ENCODE measurements at regions not wholly inside any gene's neighbourhood (a gene's known extent, or its start where the extent isn't known, plus 50 kb on each side); places are given as distances from the start of the nearest gene placed in this dataset.

DNA sequence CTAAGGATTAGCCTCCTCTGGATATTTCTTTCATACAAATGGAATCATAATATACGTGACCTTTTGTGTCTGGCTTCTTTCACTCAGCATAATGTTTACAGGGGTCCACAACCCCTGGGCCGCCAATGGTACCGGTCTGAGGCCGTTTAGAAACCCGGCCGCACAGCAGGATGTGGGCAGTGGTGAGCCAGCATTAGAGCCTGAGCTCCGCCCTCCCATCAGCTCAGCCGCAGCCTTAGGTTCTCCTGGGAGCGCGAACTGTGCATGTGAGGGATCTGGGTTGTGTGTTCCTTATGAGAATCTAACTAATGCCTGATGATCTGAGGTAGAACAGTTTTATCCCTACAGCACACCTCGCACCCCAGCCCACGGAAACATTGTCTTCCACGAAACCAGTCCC, 229.7 kb downstream of the ICE1 start:
- H3K36me3 Mint-ChIP-seq: no peaks in the 10 kb centered on the region
- no peaks in the 10 kb centered on the region for H3K4me1 ChIP-seq (ENCODE audit: control insufficient read depth, insufficient read depth, low read length)
- H3K4me3 ChIP-seq (ENCODE audit: low read length): no peak overlapping the region
- H3K36me3 ChIP-seq (ENCODE audit: control insufficient read depth, insufficient read depth, low read length): no peaks in the 10 kb centered on the region
- no peaks in the 10 kb centered on the region for H3K9me3 ChIP-seq (ENCODE audit: control insufficient read depth, insufficient read depth, low read length)
- H3K4me1 Mint-ChIP-seq: no peaks in the 10 kb centered on the region
- intact Hi-C loops (cut with micrococcal nuclease): no loop called here
- H3K27ac Mint-ChIP-seq: no peak overlapping the region
- H3K27me3 ChIP-seq (ENCODE audit: control insufficient read depth, insufficient read depth, low read length): no peaks in the 10 kb centered on the region
- 87% methylated on average over 13 of the region's 13 CpGs for WGBS (ENCODE audit: insufficient coverage)
- ATAC-seq: no peak
- no peak for DNase-seq
- peaks cover 0 to 3% of the 10 kb centered on the region in 2 donors for H3K27me3 Mint-ChIP-seq (ENCODE audit: low read depth in 2 of 2)
- H3K9me3 Mint-ChIP-seq: peaks cover 0 to 3% of the 10 kb centered on the region in 2 donors
- H3K4me3 Mint-ChIP-seq: no peak overlapping the region
- no peak overlapping the region for H3K27ac ChIP-seq (ENCODE audit: low read length)
- TF ChIP-seq, protein P1, sequence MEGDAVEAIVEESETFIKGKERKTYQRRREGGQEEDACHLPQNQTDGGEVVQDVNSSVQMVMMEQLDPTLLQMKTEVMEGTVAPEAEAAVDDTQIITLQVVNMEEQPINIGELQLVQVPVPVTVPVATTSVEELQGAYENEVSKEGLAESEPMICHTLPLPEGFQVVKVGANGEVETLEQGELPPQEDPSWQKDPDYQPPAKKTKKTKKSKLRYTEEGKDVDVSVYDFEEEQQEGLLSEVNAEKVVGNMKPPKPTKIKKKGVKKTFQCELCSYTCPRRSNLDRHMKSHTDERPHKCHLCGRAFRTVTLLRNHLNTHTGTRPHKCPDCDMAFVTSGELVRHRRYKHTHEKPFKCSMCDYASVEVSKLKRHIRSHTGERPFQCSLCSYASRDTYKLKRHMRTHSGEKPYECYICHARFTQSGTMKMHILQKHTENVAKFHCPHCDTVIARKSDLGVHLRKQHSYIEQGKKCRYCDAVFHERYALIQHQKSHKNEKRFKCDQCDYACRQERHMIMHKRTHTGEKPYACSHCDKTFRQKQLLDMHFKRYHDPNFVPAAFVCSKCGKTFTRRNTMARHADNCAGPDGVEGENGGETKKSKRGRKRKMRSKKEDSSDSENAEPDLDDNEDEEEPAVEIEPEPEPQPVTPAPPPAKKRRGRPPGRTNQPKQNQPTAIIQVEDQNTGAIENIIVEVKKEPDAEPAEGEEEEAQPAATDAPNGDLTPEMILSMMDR (IDR thresholded peaks at IDR 0.05): no peak

DNA sequence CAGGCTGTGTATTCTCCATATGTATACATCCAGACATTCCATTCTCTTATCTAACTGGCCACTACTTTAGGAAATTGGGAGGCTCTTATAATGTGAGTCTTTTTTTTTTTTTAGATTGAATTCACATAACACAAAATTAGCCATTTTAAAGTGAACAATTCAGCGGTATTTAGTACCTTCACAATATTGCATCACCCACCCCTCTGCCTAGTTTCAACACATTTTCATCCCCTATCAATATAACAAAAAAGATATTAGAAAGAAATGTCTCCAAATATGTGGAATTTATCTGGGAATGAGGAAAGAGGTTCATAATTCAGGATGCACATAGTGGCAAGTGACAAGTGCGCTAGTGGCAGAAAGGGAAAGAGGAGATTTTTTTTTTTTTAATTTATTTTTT, 228.5 kb downstream of the ICE1 start:
- peaks cover 0 to 2% of the 10 kb centered on the region in 2 donors for H3K27me3 Mint-ChIP-seq (ENCODE audit: low read depth in 2 of 2)
- Histone ChIP-seq H3K9me3 (ENCODE audit: control insufficient read depth, insufficient read depth, low read length) (no peaks in the 10 kb centered on the region), H3K27ac (ENCODE audit: low read length) (no peak overlapping the region), H3K27me3 (ENCODE audit: control insufficient read depth, insufficient read depth, low read length) (no peaks in the 10 kb centered on the region), H3K36me3 (ENCODE audit: control insufficient read depth, insufficient read depth, low read length) (no peaks in the 10 kb centered on the region), H3K4me1 (ENCODE audit: control insufficient read depth, insufficient read depth, low read length) (no peaks in the 10 kb centered on the region), H3K4me3 (ENCODE audit: low read length) (no peak overlapping the region)
- H3K9me3 Mint-ChIP-seq: peaks cover 0 to 3% of the 10 kb centered on the region in 2 donors
- no peaks in the 10 kb centered on the region for H3K36me3 Mint-ChIP-seq
- H3K4me3 Mint-ChIP-seq: no peak overlapping the region
- DNase-seq: no peak
- ATAC-seq: no peak
- H3K27ac Mint-ChIP-seq: no peak overlapping the region
- intact Hi-C loops (cut with micrococcal nuclease): no loop called here
- WGBS (ENCODE audit: insufficient coverage): 100% methylated on average over 1 of the region's 2 CpGs
- H3K4me1 Mint-ChIP-seq: no peaks in the 10 kb centered on the region
- TF ChIP-seq, protein P1 (IDR thresholded peaks at IDR 0.05): no peak

DNA sequence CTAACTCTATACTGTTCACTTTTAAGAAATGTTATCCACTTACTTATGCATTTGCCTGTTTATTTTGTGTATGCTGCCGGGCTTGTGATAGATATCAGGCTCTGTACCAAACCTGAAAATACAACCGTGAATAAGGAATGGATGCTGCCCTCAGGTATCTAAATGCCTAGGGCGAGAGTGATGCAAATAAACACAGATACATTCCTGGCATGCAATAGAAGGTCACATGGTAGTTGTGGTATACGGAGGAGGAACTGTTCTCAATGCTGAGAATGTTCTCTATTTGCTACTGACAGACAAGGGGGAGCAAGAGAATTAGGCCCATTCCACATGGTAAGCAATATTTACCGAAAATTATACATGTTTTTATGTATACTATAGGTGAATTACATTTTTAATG, 227.8 kb downstream of the ICE1 start:
- ATAC-seq: no peak
- TF ChIP-seq, protein P1 (IDR thresholded peaks at IDR 0.05): no peak
- H3K36me3 Mint-ChIP-seq: no peaks in the 10 kb centered on the region
- H3K27ac ChIP-seq (ENCODE audit: low read length): no peak overlapping the region
- no peaks in the 10 kb centered on the region for H3K4me1 Mint-ChIP-seq
- H3K27me3 Mint-ChIP-seq (ENCODE audit: low read depth in 2 of 2): no peaks in the 10 kb centered on the region
- no peak for DNase-seq
- WGBS (ENCODE audit: insufficient coverage): 63% methylated on average over 4 of the region's 5 CpGs
- no peak overlapping the region for H3K4me3 ChIP-seq (ENCODE audit: low read length)
- H3K4me3 Mint-ChIP-seq: no peak overlapping the region
- no peaks in the 10 kb centered on the region for H3K9me3 ChIP-seq (ENCODE audit: control insufficient read depth, insufficient read depth, low read length)
- no peaks in the 10 kb centered on the region for H3K36me3 ChIP-seq (ENCODE audit: control insufficient read depth, insufficient read depth, low read length)
- H3K27ac Mint-ChIP-seq: no peak overlapping the region
- no peaks in the 10 kb centered on the region for H3K27me3 ChIP-seq (ENCODE audit: control insufficient read depth, insufficient read depth, low read length)
- no peaks in the 10 kb centered on the region for H3K4me1 ChIP-seq (ENCODE audit: control insufficient read depth, insufficient read depth, low read length)
- H3K9me3 Mint-ChIP-seq: peaks cover 0 to 3% of the 10 kb centered on the region in 2 donors
- intact Hi-C loops (cut with micrococcal nuclease): no loop called here

DNA sequence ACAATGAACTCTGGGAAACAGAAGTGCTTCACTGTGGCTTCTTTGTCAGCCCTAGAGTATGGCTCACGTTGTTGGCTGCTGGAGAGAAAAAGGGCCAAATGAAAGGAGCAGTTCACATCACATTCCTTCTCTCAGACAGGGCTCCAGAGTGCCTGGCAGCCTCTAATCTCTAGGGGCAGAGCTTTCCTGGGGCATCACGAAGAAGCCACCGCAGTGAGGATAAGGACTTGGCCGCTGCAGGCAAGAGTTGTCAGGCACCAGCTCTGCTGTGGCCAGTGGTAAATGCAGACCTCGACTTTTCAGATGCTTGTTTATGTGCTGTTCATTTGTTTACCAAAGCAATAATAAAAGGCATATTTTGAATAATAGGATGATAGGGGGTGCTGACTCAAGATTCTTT, 227.2 kb downstream of the ICE1 start:
- TF ChIP-seq, protein P1 (IDR thresholded peaks at IDR 0.05): no peak
- H3K36me3 Mint-ChIP-seq: no peaks in the 10 kb centered on the region
- WGBS (ENCODE audit: insufficient coverage): 84% methylated on average over 5 of the region's 5 CpGs
- Histone ChIP-seq H3K9me3 (ENCODE audit: control insufficient read depth, insufficient read depth, low read length) (no peaks in the 10 kb centered on the region), H3K4me1 (ENCODE audit: control insufficient read depth, insufficient read depth, low read length) (no peaks in the 10 kb centered on the region), H3K27ac (ENCODE audit: low read length) (no peak overlapping the region), H3K4me3 (ENCODE audit: low read length) (no peak overlapping the region), H3K36me3 (ENCODE audit: control insufficient read depth, insufficient read depth, low read length) (no peaks in the 10 kb centered on the region), H3K27me3 (ENCODE audit: control insufficient read depth, insufficient read depth, low read length) (no peaks in the 10 kb centered on the region)
- peaks cover 0 to 3% of the 10 kb centered on the region in 2 donors for H3K9me3 Mint-ChIP-seq
- no peak for ATAC-seq
- no peak overlapping the region for H3K27ac Mint-ChIP-seq
- no peak overlapping the region for H3K4me3 Mint-ChIP-seq
- DNase-seq: no peak
- no peaks in the 10 kb centered on the region for H3K4me1 Mint-ChIP-seq
- intact Hi-C loops (cut with micrococcal nuclease): no loop called here
- H3K27me3 Mint-ChIP-seq (ENCODE audit: low read depth in 2 of 2): no peaks in the 10 kb centered on the region
